Bronchial epithelial cell (primary cell): ENCODE measurements at regions not wholly inside any gene's neighbourhood (a gene's known extent, or its start where the extent isn't known, plus 50 kb on each side); places are given as distances from the start of the nearest gene placed in this dataset.

Experiments used
- DNase-seq: peaks from one replicate; pipeline ENCODE4 v3.0.0-alpha.2; 2010; ENCODE audit warnings: low read depth
- FAIRE-seq: peaks from 2 replicates; lab custom pipeline; 2011; peaks lifted over from hg19 to GRCh38; lab: Jason Lieb, UNC
- H3K27me3 ChIP-seq: 2 replicates; pipeline ENCODE4 v1.5.1; 2011; ENCODE audit warnings: low read length; ENCODE audit not compliant: control insufficient read depth, insufficient read depth
- H3K36me3 ChIP-seq: 2 replicates; pipeline ENCODE4 v1.5.1; 2011; ENCODE audit warnings: low read length; ENCODE audit not compliant: control insufficient read depth, insufficient read depth
- H3K4me3 ChIP-seq: 2 replicates; pipeline ENCODE4 v1.5.1; 2011; ENCODE audit warnings: mild to moderate bottlenecking, low read depth, low read length, control low read depth
- CTCF ChIP-seq: IDR thresholded peaks from 2 replicates; pipeline ENCODE4 v1.5.1; 2011; ENCODE audit warnings: mild to moderate bottlenecking, moderate library complexity, low read length, control low read depth, inconsistent platforms; ENCODE audit not compliant: insufficient read depth, severe bottlenecking

DNA sequence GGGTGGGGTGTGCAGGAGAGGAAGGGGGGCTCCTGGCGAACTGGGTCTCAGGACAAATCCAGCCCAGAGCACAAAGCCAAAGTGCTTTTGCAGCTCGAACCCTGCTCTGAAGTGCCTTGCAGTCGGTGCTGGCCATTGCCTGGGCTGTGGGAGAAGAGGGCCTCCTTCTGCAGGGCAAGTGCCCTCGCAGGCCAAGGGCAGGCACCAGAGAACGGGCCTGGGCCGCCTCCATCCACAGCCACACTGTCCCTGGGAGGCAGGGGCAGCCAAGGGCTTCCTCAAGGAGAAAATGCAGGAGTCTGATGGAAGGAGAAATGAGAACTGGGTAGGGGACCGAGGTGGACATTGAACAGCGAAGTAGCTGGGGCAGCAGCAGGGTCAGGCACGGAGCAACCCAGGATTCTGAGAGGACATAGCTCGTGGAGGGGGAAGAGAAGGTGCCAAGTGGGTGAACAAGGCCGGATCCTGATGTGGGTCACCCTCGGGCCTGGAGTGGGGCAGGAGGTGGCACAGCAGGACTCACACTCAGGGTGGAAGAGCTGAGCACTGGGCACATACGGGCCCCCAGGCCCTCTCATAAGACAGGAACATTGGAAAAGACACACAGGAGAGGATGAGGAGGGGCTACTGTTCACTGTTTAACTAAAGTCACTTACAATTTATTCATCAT is 312.8 kb upstream of the SALL3 start:
- H3K27me3 ChIP-seq = no peaks in the 10 kb centered on the region
- DNase-seq = no peak
- H3K4me3 ChIP-seq = no peak overlapping the region
- no peak for TF ChIP-seq CTCF
- no peak for FAIRE-seq
- no peaks in the 10 kb centered on the region for H3K36me3 ChIP-seq

GRCh38 chr18:78670778-78671391 is 308.7 kb upstream of the SALL3 start:
- no peak for TF ChIP-seq CTCF
- no peak overlapping the region for H3K4me3 ChIP-seq
- DNase-seq = no peak
- no peaks in the 10 kb centered on the region for H3K27me3 ChIP-seq
- no peak for FAIRE-seq
- H3K36me3 ChIP-seq = no peaks in the 10 kb centered on the region

GRCh38 chr18:78671551-78671950 is 308.1 kb upstream of the SALL3 start:
- no peak for TF ChIP-seq CTCF

GRCh38 chr18:78672862-78673446 is 306.7 kb upstream of the SALL3 start:
- Histone ChIP-seq H3K36me3 (no peaks in the 10 kb centered on the region), H3K4me3 (no peak overlapping the region), H3K27me3 (no peaks in the 10 kb centered on the region)
- DNase-seq (no peak), FAIRE-seq (no peak)
- no peak for TF ChIP-seq CTCF

More at GRCh38 chr18:78671551-78671950, 308.1 kb upstream of the SALL3 start:
- no peak for DNase-seq
- H3K27me3 ChIP-seq = no peaks in the 10 kb centered on the region
- no peak overlapping the region for H3K4me3 ChIP-seq
- no peaks in the 10 kb centered on the region for H3K36me3 ChIP-seq
- FAIRE-seq = no peak

DNA sequence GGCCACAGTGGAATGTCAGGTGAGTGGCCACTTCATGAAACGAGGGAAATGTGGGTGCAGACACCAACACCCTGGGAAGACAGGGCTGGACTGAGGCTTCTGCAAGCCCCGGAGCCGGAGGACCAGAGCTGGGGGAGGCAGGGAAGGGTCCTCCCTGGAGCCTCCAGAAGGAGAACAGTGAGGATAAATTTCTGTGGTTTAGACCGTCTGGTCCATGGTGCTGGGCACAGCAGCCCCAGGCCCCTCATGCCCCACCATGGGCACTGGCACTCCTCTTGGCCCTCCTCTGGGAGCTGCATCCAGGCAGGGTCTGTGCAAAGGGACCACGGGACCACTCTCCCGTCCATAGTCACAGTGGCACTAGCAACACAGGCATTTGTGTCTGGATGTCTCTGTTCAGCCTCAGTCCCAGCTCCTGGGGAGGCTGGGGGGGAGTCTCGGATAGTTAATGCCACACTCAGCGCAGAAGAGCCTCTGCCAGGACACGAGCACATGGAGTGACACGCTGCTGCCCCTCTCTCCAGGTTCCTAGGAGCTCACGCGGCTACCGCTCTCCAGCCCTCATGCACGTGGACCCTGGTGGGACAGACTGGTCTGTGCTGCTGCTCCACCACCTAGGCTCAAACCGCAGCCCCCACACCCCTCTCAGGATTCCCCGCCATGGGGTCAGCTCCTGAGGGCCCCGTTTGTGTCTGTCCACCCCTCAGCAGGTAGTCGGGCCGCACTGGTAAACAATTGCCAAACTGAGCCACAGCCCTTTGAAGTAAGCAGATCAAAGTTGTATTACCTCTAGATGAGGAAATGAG is 305.9 kb upstream of the SALL3 start:
- FAIRE-seq = no peak
- no peak for TF ChIP-seq CTCF
- no peak for DNase-seq
- Histone ChIP-seq H3K36me3 (no peaks in the 10 kb centered on the region), H3K4me3 (no peak overlapping the region), H3K27me3 (no peaks in the 10 kb centered on the region)
